ENCODE measurements at regions not wholly inside any gene's neighbourhood (a gene's known extent, or its start where the extent isn't known, plus 50 kb on each side); places are given as distances from the start of the nearest gene placed in this dataset.

GRCh38 chrX:110568441-110568840 is 209.8 kb downstream of the RTL9 start:
- no peak for TF ChIP-seq CTCF (IDR thresholded peaks at IDR 0.05)
- TF ChIP-seq POLR2A (IDR thresholded peaks at IDR 0.05) = no peak

Data from right lobe of liver (tissue), 4 donors.